DND-41 (cell line): ENCODE measurements at regions not wholly inside any gene's neighbourhood (a gene's known extent, or its start where the extent isn't known, plus 50 kb on each side); places are given as distances from the start of the nearest gene placed in this dataset.

Experiments used
- ATAC-seq: fragments of 200-7000 bp; cut with Tn5 transposase; 3 replicates; pipeline ENCODE4 v1.9.1; 2021; ENCODE audit warnings: low read depth; ENCODE audit not compliant: insufficient read depth
- DNase-seq: peaks from one replicate; pipeline ENCODE4 v3.0.0-alpha.2; 2020
- H2AFZ ChIP-seq: 2 replicates; pipeline ENCODE4 v1.6.0; 2012; ENCODE audit warnings: low read depth, low read length
- H3K27ac ChIP-seq: 2 replicates; pipeline ENCODE4 v1.5.1; 2012; ENCODE audit warnings: low read length, inconsistent platforms
- H3K27me3 ChIP-seq: fragments of 200-600 bp; sonication (generic); 2 replicates; pipeline ENCODE4 v1.6.0; 2012; ENCODE audit warnings: low read length, mild to moderate bottlenecking, inconsistent platforms; ENCODE audit not compliant: insufficient read depth, poor library complexity
- H3K36me3 ChIP-seq: 2 replicates; pipeline ENCODE4 v1.5.1; 2012; ENCODE audit warnings: low read length, inconsistent platforms; ENCODE audit not compliant: insufficient read depth
- H3K4me1 ChIP-seq: 2 replicates; pipeline ENCODE4 v1.5.1; 2012; ENCODE audit warnings: mild to moderate bottlenecking, low read length; ENCODE audit not compliant: insufficient read depth
- H3K4me2 ChIP-seq: 2 replicates; pipeline ENCODE4 v1.6.0; 2012; ENCODE audit warnings: mild to moderate bottlenecking, moderate library complexity, low read length, inconsistent platforms; ENCODE audit not compliant: insufficient read depth
- H3K4me3 ChIP-seq, 2 experiments: fragments of 200-600 bp in 1 of 2; shearing (Covaris generic) in 1 of 2; 2 replicates each; pipeline ENCODE4 v1.5.1; 2012 to 2016; ENCODE audit warnings: inconsistent platforms in 2 of 2, low read length in 2 of 2, mild to moderate bottlenecking in 2 of 2, low read depth in 1 of 2, moderate library complexity in 1 of 2
- H3K79me2 ChIP-seq: 2 replicates; pipeline ENCODE4 v1.6.0; 2012; ENCODE audit warnings: low read length, inconsistent platforms; ENCODE audit not compliant: insufficient read depth
- H3K9ac ChIP-seq: 2 replicates; pipeline ENCODE4 v1.6.0; 2012; ENCODE audit warnings: low read depth, mild to moderate bottlenecking, inconsistent platforms, low read length, moderate library complexity
- H3K9me3 ChIP-seq: 2 replicates; pipeline ENCODE4 v1.5.1; 2012; ENCODE audit warnings: low read length, moderate library complexity, mild to moderate bottlenecking, inconsistent platforms; ENCODE audit not compliant: insufficient read depth, severe bottlenecking
- H4K20me1 ChIP-seq: 2 replicates; pipeline ENCODE4 v1.6.0; 2012; ENCODE audit warnings: low read length; ENCODE audit not compliant: insufficient read depth
- CTCF ChIP-seq: IDR thresholded peaks from 2 replicates; pipeline ENCODE4 v1.5.1; 2012; ENCODE audit warnings: borderline replicate concordance, low read length, moderate library complexity, mild to moderate bottlenecking; ENCODE audit not compliant: poor library complexity, severe bottlenecking; ENCODE audit errors: extremely low read depth
- EZH2 ChIP-seq: IDR thresholded peaks from 3 replicates; pipeline ENCODE4 v1.6.1; 2012; ENCODE audit warnings: borderline replicate concordance, low read depth, mild to moderate bottlenecking, moderate library complexity, low read length, inconsistent platforms; ENCODE audit not compliant: severe bottlenecking

- DNase-seq (no peak), ATAC-seq (no peak)
- Histone ChIP-seq H2AFZ (no peak overlapping the region), H3K4me1 (no peaks in the 10 kb centered on the region), H3K27ac (no peak overlapping the region), H3K9me3 (no peaks in the 10 kb centered on the region), H3K36me3 (no peaks in the 10 kb centered on the region), H3K4me3 (no peak overlapping the region), H3K27me3 (no peaks in the 10 kb centered on the region), H3K4me2 (no peak overlapping the region), H3K9ac (no peak overlapping the region), H3K79me2 (no peaks in the 10 kb centered on the region), H4K20me1 (no peaks in the 10 kb centered on the region)
- TF ChIP-seq EZH2 (no peak), CTCF (no peak)
These were observed 466.5 kb upstream of the DYNLRB2 start for GRCh38 chr16:80074329-80074728.

DNA sequence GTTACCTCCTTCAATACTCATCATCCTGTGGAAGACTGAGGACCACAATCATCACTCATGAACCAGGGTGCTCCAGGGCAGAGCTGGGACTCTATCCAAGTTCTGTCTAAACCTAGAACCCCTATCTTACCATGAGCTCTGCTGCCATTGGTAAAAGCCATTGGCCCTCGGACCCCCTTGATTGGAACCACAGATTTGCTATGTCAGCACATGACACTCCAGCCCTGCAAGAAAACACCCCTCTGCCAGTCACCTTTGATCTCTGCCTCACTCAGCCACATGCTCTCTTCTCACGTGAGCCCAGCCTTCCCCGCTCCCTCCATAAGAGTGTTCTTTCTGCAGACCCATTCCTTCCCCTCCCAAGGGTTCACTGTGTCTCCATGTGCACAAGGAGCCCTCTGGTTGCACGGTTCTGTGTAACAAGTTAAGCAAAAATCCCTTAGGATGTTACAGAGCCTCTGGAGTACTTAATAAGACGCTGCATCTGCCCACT, 468.8 kb upstream of the DYNLRB2 start:
- no peak overlapping the region for H3K27ac ChIP-seq
- ATAC-seq (no peak), DNase-seq (no peak)
- H3K4me2 ChIP-seq: no peak overlapping the region
- no peaks in the 10 kb centered on the region for H3K36me3 ChIP-seq
- H3K9ac ChIP-seq: no peak overlapping the region
- no peak overlapping the region for H2AFZ ChIP-seq
- no peaks in the 10 kb centered on the region for H3K79me2 ChIP-seq
- no peaks in the 10 kb centered on the region for H3K27me3 ChIP-seq
- H3K4me1 ChIP-seq: no peaks in the 10 kb centered on the region
- H3K4me3 ChIP-seq: no peak overlapping the region
- no peaks in the 10 kb centered on the region for H3K9me3 ChIP-seq
- H4K20me1 ChIP-seq: no peaks in the 10 kb centered on the region
- TF ChIP-seq CTCF: no peak
- no peak for TF ChIP-seq EZH2

GRCh38 chr16:80066805-80067580, 466.5 kb upstream of the MAF start:
- Histone ChIP-seq H3K4me2 (no peak overlapping the region), H3K9me3 (no peaks in the 10 kb centered on the region), H3K4me3 (no peak overlapping the region), H3K36me3 (no peaks in the 10 kb centered on the region), H3K4me1 (no peaks in the 10 kb centered on the region), H4K20me1 (no peaks in the 10 kb centered on the region), H3K27ac (no peak overlapping the region), H3K79me2 (no peaks in the 10 kb centered on the region), H2AFZ (no peak overlapping the region), H3K9ac (no peak overlapping the region), H3K27me3 (no peaks in the 10 kb centered on the region)
- no peak for ATAC-seq
- DNase-seq: no peak
- no peak for TF ChIP-seq EZH2
- no peak for TF ChIP-seq CTCF
